Loucy (cell line): ENCODE measurements at regions not wholly inside any gene's neighbourhood (a gene's known extent, or its start where the extent isn't known, plus 50 kb on each side); places are given as distances from the start of the nearest gene placed in this dataset.

ENCODE experiments used
- H2AFZ ChIP-seq: fragments of 200-600 bp; sonication (generic); 2 replicates; pipeline ENCODE4 v1.6.0; 2016; ENCODE audit warnings: antibody characterized with exemption, mild to moderate bottlenecking, low read length, moderate library complexity
- H3F3A ChIP-seq: fragments of 200-600 bp; 2 replicates; pipeline ENCODE4 v1.6.0; 2016; ENCODE audit warnings: antibody characterized with exemption, low read depth, mild to moderate bottlenecking
- H3K27me3 ChIP-seq: fragments of 200-600 bp; sonication (generic); 2 replicates; pipeline ENCODE4 v1.6.1; 2014; ENCODE audit warnings: low read length, mild to moderate bottlenecking; ENCODE audit not compliant: insufficient read depth, poor library complexity, severe bottlenecking
- H3K36me3 ChIP-seq: fragments of 200-600 bp; sonication (generic); 2 replicates; pipeline ENCODE4 v1.6.1; 2016; ENCODE audit warnings: low read length; ENCODE audit not compliant: insufficient read depth
- H3K4me1 ChIP-seq: fragments of 200-600 bp; sonication (generic); 2 replicates; pipeline ENCODE4 v1.5.1; 2014; ENCODE audit warnings: low read length, mild to moderate bottlenecking; ENCODE audit not compliant: insufficient read depth, poor library complexity, severe bottlenecking
- H3K4me2 ChIP-seq: fragments of 200-600 bp; sonication (generic); 2 replicates; pipeline ENCODE4 v1.6.0; 2014; ENCODE audit warnings: antibody characterized with exemption, low read length, low read depth, mild to moderate bottlenecking; ENCODE audit not compliant: poor library complexity, severe bottlenecking
- H3K4me3 ChIP-seq: fragments of 200-600 bp; sonication (generic); 2 replicates; pipeline ENCODE4 v1.5.1; 2014; ENCODE audit warnings: low read length, mild to moderate bottlenecking, mixed read lengths; ENCODE audit not compliant: poor library complexity, severe bottlenecking
- H3K79me2 ChIP-seq: fragments of 200-600 bp; sonication (generic); 2 replicates; pipeline ENCODE4 v1.6.1; 2014; ENCODE audit warnings: low read length; ENCODE audit not compliant: insufficient read depth
- H3K9ac ChIP-seq: fragments of 200-600 bp; sonication (generic); 2 replicates; pipeline ENCODE4 v1.6.0; 2014; ENCODE audit warnings: mild to moderate bottlenecking, low read depth, low read length, moderate library complexity; ENCODE audit not compliant: poor library complexity, severe bottlenecking
- H3K9me2 ChIP-seq: fragments of 200-600 bp; sonication (generic); replicated peaks from 2 replicates; pipeline ENCODE4 v1.6.1; 2016; ENCODE audit warnings: low read depth, low read length, mixed read lengths
- H3K9me3 ChIP-seq: fragments of 200-600 bp; sonication (generic); 2 replicates; pipeline ENCODE4 v1.6.1; 2014; ENCODE audit warnings: mild to moderate bottlenecking, antibody characterized with exemption, low read length, low read depth; ENCODE audit not compliant: insufficient read depth
- H4K20me1 ChIP-seq: fragments of 200-600 bp; sonication (generic); 2 replicates; pipeline ENCODE4 v1.6.0; 2014; ENCODE audit warnings: antibody characterized with exemption, low read length, mild to moderate bottlenecking; ENCODE audit not compliant: insufficient read depth, poor library complexity, severe bottlenecking
- EZH2phosphoT487 ChIP-seq: fragments of 200-600 bp; IDR thresholded peaks from 2 replicates; pipeline ENCODE4 v1.6.1; 2018; ENCODE audit warnings: antibody characterized with exemption, mild to moderate bottlenecking, moderate library complexity, borderline replicate concordance
- TF ChIP-seq, protein P1 (sequence below): fragments of 200-600 bp; sonication (generic); conservative IDR thresholded peaks from 2 replicates; pipeline ENCODE4 v1.5.1; 2014; ENCODE audit warnings: mild to moderate bottlenecking, antibody characterized with exemption, low read length

- H3K4me3 ChIP-seq, result no peak overlapping the region
- H3K9me3 ChIP-seq, result no peaks in the 10 kb centered on the region
- no peaks in the 10 kb centered on the region for H3K9me2 ChIP-seq
- H2AFZ ChIP-seq, result no peak overlapping the region
- TF ChIP-seq EZH2phosphoT487, result no peak
- H4K20me1 ChIP-seq, result no peaks in the 10 kb centered on the region
- no peaks in the 10 kb centered on the region for H3F3A ChIP-seq
- H3K4me2 ChIP-seq, result no peak overlapping the region
- H3K36me3 ChIP-seq, result no peaks in the 10 kb centered on the region
- no peaks in the 10 kb centered on the region for H3K27me3 ChIP-seq
- H3K9ac ChIP-seq, result no peak overlapping the region
- peaks cover 15% of the 10 kb centered on the region for H3K4me1 ChIP-seq
- H3K79me2 ChIP-seq, result no peaks in the 10 kb centered on the region
Observed at GRCh38 chr12:24746006-24746671, 202.8 kb downstream of the BCAT1 start.

DNA sequence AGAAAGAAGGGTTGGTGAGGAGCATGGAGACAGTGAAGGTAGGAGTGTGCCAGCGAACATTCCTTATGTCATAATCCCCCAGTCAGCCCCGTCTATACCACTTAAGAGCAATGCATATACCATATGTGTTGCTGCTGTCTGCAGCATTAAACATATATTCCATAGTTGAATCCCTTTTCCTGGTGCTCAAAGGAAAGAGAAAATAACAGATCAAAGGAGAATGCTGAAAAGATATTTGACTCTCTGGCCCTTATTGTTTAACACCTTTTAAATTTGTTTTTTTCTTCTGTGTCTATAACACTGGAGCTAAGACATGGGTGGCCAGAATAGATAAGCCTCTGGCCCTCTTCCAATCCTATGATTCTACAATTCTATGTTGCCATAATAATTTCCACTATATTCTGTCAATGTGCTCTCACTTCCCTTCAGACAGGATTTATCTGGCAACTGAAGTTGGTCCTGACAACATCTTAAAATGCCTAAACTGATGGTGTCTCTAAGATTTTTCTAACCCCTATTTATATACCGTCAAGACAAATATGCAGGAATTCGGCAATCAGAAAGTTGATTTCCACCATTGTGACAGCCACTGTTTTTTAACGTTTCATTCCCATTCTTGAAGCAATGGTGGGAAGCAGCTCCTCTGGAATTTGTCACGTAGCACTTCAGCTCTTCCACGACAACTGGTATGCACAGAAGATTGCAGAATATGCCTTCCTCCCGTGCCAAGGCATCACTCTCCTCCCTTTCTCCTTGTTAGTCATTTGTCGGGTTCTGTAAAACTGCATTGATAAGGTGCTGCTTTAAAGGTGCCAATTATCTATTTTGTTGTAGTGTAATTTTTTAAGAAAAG, 204.7 kb downstream of the BCAT1 start:
- Histone ChIP-seq H3K36me3 (no peaks in the 10 kb centered on the region), H3K27me3 (no peaks in the 10 kb centered on the region), H3K4me2 (no peak overlapping the region), H4K20me1 (no peaks in the 10 kb centered on the region), H3K4me1 (peaks cover 30% of the 10 kb centered on the region), H3F3A (no peaks in the 10 kb centered on the region), H3K9me3 (no peaks in the 10 kb centered on the region), H3K4me3 (no peak overlapping the region), H2AFZ (no peak overlapping the region), H3K9me2 (no peaks in the 10 kb centered on the region), H3K79me2 (no peaks in the 10 kb centered on the region), H3K9ac (no peak overlapping the region)
- TF ChIP-seq, protein P1, sequence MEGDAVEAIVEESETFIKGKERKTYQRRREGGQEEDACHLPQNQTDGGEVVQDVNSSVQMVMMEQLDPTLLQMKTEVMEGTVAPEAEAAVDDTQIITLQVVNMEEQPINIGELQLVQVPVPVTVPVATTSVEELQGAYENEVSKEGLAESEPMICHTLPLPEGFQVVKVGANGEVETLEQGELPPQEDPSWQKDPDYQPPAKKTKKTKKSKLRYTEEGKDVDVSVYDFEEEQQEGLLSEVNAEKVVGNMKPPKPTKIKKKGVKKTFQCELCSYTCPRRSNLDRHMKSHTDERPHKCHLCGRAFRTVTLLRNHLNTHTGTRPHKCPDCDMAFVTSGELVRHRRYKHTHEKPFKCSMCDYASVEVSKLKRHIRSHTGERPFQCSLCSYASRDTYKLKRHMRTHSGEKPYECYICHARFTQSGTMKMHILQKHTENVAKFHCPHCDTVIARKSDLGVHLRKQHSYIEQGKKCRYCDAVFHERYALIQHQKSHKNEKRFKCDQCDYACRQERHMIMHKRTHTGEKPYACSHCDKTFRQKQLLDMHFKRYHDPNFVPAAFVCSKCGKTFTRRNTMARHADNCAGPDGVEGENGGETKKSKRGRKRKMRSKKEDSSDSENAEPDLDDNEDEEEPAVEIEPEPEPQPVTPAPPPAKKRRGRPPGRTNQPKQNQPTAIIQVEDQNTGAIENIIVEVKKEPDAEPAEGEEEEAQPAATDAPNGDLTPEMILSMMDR, result no peak
- no peak for TF ChIP-seq EZH2phosphoT487

DNA sequence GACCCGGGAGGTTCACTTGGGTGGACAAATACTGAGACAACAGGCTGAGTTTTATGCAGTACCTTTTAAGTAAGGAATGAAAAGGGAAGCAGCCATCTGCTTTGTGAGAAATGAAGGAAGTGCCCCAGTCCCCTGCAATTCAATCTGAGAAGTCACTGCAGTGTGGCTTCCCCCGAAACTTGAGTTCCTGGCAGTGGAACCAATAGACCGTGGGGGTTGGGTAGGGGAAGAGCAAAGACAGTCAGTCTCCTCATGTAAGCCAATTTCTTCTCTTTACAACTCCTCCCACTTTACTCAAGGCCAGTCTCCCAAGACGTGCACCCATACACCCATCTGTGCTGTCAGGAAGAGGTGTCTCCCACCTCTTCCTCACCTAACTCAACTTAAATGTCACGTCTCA, 206.5 kb downstream of the BCAT1 start:
- Histone ChIP-seq H3K9me2 (no peaks in the 10 kb centered on the region), H3K9ac (no peak overlapping the region), H3K36me3 (no peaks in the 10 kb centered on the region), H3K79me2 (no peaks in the 10 kb centered on the region), H2AFZ (peak overlapping the region; percentile 44; the same call in 1 of the 2 replicates), H4K20me1 (no peaks in the 10 kb centered on the region), H3K9me3 (no peaks in the 10 kb centered on the region), H3K27me3 (no peaks in the 10 kb centered on the region), H3F3A (no peaks in the 10 kb centered on the region), H3K4me3 (no peak overlapping the region), H3K4me1 (peaks cover 43% of the 10 kb centered on the region), H3K4me2 (no peak overlapping the region)
- TF ChIP-seq, protein P1, result no peak
